ENCODE measurements at regions not wholly inside any gene's neighbourhood (a gene's known extent, or its start where the extent isn't known, plus 50 kb on each side); places are given as distances from the start of the nearest gene placed in this dataset.

GRCh38 chr9:80763536-80763935 lies 925.8 kb downstream of the TLE1 start:
- Histone ChIP-seq H3K27ac (ENCODE audit: extremely low read length, insufficient read depth, low read length) (no peak overlapping the region), H4K20me1 (ENCODE audit: insufficient read depth, low read length) (no peaks in the 10 kb centered on the region), H3K9ac (ENCODE audit: insufficient read depth, low read depth, low read length) (no peak overlapping the region), H3K4me3 (replicated peaks in 1 of 3; ENCODE audit: insufficient read depth in 1 of 3, low read depth in 2 of 3, low read length in 3 of 3) (no peak overlapping the region), H3K79me2 (ENCODE audit: insufficient read depth, low read length) (no peaks in the 10 kb centered on the region), H2AFZ (ENCODE audit: low read length) (no peak overlapping the region), H3K27me3 (ENCODE audit: control insufficient read depth in 1 of 2, insufficient read depth in 2 of 2, low read length in 2 of 2) (no peaks in the 10 kb centered on the region; a peak in 1 of 5 replicates), H3K4me2 (ENCODE audit: low read depth, low read length) (no peak overlapping the region), H3K36me3 (replicated peaks in 1 of 2; ENCODE audit: control insufficient read depth in 1 of 2, insufficient read depth in 2 of 2, low read length in 2 of 2) (no peaks in the 10 kb centered on the region), H3K9me3 (ENCODE audit: low read length) (0 out of 2 replicates have a peak, but pooled peaks cover 2% of the 10 kb centered on the region), H3K4me1 (ENCODE audit: insufficient read depth, low read length) (no peaks in the 10 kb centered on the region)
- DNase-seq (ENCODE audit: low spot score) (no peak), ATAC-seq (no peak), FAIRE-seq (no peak)
- in situ Hi-C loops (cut with HindIII; ENCODE audit: extremely low pct_ligation_motif_present, low pct_unique_long_range_greater_than_20kb): no loop called here
- POLR2A ChIA-PET: no interaction called here
- TF ChIP-seq MTF2 (CRISPR knock-in tag; IDR thresholded peaks at IDR 0.05; ENCODE audit: borderline replicate concordance) (no peak), TRIM22 (IDR thresholded peaks at IDR 0.05) (no peak), CHD4 (IDR thresholded peaks at IDR 0.05; ENCODE audit: borderline replicate concordance, low read length) (no peak), ZNF207 (IDR thresholded peaks at IDR 0.05; ENCODE audit: borderline replicate concordance) (no peak), ZBTB42 (CRISPR knock-in tag; IDR thresholded peaks at IDR 0.05) (no peak), ZNF564 (CRISPR knock-in tag; IDR thresholded peaks at IDR 0.05) (no peak)
- intact Hi-C loops (cut with micrococcal nuclease; ENCODE audit: unreplicated experiment): no loop called here
- CTCF ChIA-PET (ENCODE audit: low intra/inter-chr PET ratio, low total read pairs): no interaction called here
- BruUV-seq (replicated peaks): no TSS peak
- 4% methylated on average over 4 of the region's 4 CpGs for WGBS (ENCODE audit: low lambda C conversion rate)

- Histone ChIP-seq H3K27ac (ENCODE audit: extremely low read length, insufficient read depth, low read length) (no peak overlapping the region), H3K4me2 (ENCODE audit: low read depth, low read length) (no peak overlapping the region), H3K4me1 (ENCODE audit: insufficient read depth, low read length) (no peaks in the 10 kb centered on the region), H2AFZ (ENCODE audit: low read length) (no peak overlapping the region), H3K36me3 (replicated peaks in 1 of 2; ENCODE audit: control insufficient read depth in 1 of 2, insufficient read depth in 2 of 2, low read length in 2 of 2) (no peaks in the 10 kb centered on the region), H3K79me2 (ENCODE audit: insufficient read depth, low read length) (no peaks in the 10 kb centered on the region), H4K20me1 (ENCODE audit: insufficient read depth, low read length) (no peaks in the 10 kb centered on the region), H3K9me3 (ENCODE audit: low read length) (peaks cover 20% of the 10 kb centered on the region), H3K9ac (ENCODE audit: insufficient read depth, low read depth, low read length) (no peak overlapping the region), H3K4me3 (replicated peaks in 1 of 3; ENCODE audit: insufficient read depth in 1 of 3, low read depth in 2 of 3, low read length in 3 of 3) (no peak overlapping the region), H3K27me3 (ENCODE audit: control insufficient read depth in 1 of 2, insufficient read depth in 2 of 2, low read length in 2 of 2) (no peaks in the 10 kb centered on the region)
- BruUV-seq (replicated peaks): no TSS peak
- FAIRE-seq: no peak
- in situ Hi-C loops (cut with HindIII; ENCODE audit: extremely low pct_ligation_motif_present, low pct_unique_long_range_greater_than_20kb): no loop called here
- ChIA-PET POLR2A (no interaction called here), CTCF (ENCODE audit: low intra/inter-chr PET ratio, low total read pairs) (no interaction called here)
- ATAC-seq: no peak
- DNase-seq (ENCODE audit: low spot score): no peak
- 2% methylated on average over 2 of the region's 2 CpGs for WGBS (ENCODE audit: low lambda C conversion rate)
- intact Hi-C loops (cut with micrococcal nuclease; ENCODE audit: unreplicated experiment): no loop called here
- TF ChIP-seq DRAP1 (CRISPR knock-in tag; IDR thresholded peaks at IDR 0.05) (no peak), ZNF557 (CRISPR knock-in tag; IDR thresholded peaks at IDR 0.05) (no peak), AFF4 (CRISPR knock-in tag; IDR thresholded peaks at IDR 0.05) (no peak), ZNF292 (CRISPR knock-in tag; IDR thresholded peaks at IDR 0.05; ENCODE audit: borderline replicate concordance, low read depth) (no peak)
Measured at GRCh38 chr9:80755586-80755985, 933.8 kb downstream of the TLE1 start.
